GM19395 (cell line): ENCODE measurements at regions not wholly inside any gene's neighbourhood (a gene's known extent, or its start where the extent isn't known, plus 50 kb on each side); places are given as distances from the start of the nearest gene placed in this dataset.

Experiments used
- ATAC-seq: cut with Tn5 transposase; IDR thresholded peaks from one replicate; pipeline ENCODE4 v1.9.1; 2021; ENCODE audit warnings: mild to moderate bottlenecking, moderate library complexity; ENCODE audit not compliant: unreplicated experiment

DNA sequence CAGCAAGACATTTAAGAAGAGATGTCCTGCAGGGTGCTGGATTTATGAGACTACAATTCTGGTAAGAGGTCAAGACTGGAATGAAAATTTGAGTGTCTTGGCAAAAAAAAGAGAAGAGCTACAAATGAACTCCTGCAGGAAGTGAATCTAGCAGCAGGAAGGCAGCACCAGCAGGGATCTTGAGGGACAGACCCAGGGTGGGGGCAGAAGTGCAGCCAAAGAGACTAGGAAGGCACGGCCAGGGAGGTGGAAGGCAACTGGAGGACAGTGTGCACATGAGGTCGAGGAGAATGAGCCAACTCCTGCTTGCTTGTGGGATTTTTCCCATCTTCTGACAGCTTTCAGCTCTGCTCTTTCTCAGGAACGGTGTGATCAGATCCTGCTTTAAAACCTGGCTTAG is 263.2 kb downstream of the BUD13 start:
- ATAC-seq: no peak

DNA sequence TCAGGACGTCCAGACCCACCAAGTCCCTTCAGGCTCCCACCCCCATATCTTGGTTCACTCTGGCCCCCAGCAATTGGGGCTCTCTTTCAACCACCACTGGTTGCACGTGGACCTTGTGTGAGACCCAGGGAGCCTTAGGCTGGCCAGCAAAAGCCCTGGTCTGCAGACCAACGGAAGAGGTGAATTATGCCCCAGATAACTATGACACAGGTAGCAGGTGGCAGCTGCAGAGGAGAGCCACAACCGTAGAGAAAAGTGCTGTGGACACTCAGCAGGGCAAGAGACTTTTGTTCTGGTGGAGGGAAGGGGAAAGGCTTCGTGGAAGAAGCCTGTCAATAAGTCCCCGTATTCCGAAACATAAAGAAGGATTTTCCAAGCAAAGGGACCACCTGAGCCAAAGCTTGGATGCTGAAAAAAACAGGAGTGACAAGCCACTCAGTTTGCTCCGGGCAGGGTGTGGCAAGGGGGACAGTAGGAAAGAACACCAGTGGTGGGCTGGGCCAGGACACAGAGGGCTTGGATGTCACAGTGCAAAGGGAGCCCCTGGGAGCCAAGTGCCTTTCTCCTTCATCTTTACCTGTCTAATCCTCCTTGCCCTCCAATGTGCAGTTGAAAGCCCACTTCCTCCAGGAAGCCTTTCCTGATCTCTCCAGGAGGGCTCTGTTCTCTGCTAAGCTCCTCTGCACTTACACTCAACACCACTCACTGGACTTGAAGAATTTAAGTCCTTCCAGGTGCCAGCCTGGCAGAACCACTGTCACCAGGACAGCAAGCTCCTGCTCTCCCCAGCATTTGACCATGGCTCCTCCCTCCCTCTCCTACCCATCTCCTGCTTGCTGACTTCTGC is 264.7 kb downstream of the BUD13 start:
- ATAC-seq: no peak

DNA sequence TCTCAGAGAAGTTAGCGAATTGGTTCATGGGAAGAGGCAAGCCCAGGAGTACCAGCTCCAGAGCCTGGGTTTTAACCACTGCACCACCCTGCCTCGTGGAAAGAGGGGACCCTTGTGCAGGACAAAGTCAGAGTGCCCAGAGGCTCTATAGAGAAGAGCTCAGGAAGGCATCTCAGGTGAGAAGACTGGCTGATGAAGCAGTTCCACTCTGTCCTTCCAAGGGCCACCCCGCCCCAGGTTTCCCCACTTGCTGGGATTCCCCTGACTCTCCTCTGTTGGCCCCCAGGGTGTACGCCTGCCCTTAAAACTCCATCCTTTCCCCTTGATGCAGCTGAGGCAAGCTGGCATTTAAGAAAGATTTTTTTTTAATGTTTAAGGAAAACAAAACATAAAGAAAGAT is 265.8 kb downstream of the BUD13 start:
- ATAC-seq: no peak

GRCh38 chr11:116506263-116506825 is 266.4 kb downstream of the BUD13 start:
- no peak for ATAC-seq

DNA sequence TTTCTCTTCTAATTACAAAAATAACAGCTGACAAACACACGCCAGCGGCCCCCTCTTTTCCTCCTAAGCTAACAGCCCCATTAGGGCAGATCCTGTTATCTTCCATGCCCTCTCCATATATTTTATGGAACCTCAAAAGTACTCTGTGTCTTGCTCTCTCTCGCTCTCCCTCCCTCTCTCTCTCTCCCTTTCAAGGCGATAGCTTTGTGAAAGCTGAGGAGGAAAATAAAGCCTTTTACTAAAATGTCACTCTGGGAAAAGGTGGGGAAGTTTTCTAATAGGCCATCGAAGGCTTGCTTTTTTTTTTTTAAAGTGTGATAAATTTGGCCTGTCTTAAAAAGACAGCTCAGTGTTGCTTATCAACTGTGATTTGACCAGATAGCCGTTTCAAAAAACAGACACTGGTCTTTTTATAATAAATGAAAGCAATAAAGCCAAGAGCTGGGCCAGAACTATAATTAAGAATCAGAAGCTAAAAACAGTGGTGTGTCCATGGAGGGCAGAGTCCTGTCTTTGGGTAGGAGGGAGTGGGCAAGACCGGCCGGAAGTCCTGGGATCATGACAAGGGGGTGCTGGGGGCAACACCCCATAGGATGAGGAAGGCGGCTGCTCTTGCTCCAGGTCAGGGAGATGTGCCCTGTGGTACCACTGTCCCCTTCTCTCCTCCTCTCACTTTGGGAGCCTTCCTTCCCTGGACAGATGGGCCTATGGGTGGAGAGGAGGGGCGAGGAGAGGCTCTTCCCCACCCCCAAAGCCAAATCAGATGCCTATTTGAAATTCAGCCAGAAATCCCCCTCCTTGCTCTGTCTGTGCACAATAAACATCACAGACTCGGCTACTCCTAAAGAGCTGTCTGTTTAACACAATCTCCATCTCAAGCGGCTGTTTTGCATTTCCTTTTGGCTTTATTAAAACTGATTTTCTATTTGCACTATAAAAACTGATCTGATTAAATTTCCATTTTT is 267.2 kb downstream of the BUD13 start:
- no peak for ATAC-seq

DNA sequence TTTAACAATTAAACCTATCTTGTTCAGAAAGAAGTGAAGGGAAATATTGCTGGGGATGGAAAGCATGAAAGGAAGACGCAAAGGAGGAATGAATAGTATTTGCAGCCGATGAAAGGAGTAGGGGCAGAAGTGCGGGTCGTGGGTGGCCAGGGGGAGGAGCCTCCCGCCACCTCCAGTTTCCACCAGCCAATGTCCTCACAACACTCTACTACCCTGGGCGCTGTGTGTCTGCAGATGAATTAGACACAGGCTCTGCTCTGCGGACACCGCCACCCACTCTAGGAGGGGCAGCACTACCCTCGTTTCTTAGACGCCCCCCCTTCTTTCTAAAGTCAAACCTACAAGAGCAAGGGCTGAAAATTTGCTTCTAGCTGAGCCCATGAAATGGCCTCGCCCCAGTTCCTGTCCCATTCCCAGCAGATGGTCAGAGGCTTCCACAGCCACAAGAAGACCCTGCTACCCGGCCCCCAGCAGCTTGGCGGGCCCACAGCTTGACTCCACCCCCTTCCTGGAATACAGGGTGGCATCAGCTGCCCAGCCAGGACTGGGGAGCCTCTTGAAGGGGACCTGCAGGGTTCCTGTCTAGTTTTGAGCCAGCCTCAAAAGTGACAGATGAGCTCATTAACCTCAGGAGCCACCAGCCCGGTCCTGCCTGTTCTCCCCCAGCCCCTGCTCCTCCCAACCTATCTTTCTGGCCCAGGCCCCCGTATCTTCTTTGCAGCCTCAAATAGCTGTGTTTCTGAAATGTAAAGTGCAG is 268.1 kb downstream of the BUD13 start:
- ATAC-seq: no peak

DNA sequence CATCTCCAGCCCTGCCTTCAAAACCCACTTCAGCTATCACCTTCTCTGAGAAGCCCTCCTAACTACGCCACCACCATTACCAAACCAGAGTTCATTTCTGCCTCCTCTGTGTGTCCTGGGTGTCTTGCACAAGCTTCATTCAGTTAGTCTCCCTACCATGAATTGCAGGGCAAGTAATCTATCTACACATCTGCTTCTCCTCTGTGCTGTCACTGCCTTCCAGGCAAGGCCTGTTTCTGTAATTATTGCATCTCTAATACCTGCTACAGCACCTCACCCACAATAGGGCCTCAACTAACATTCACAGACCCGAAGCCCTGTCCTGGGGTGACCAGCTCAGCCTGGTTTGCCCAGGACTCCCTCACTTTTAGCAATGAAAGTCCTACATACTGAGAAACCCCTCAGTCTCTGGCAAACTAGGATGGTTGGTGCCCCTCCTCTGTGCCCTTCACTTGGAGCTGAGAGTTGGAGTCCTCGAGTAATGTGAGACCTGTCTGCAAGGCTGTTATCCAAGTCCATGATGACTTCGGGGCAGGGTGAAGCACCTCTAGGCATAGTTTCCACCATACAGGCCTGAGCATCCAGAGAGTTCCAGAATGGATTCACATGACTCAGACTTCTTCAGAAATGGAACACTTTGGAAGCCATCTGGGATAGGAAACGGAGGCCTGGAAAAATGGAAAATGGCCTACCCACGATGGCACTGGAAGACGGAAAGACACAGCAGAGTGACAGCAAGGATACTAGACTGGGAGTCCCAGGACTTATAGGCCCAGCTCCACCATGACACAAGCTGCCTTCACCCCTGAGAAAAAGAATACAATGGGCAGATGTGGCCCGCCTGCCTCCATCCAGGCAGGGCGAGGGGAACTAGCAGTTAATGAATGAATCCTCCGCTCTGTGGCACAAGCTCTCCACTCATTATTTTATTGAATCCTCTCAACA is 269.3 kb downstream of the BUD13 start:
- ATAC-seq: no peak

DNA sequence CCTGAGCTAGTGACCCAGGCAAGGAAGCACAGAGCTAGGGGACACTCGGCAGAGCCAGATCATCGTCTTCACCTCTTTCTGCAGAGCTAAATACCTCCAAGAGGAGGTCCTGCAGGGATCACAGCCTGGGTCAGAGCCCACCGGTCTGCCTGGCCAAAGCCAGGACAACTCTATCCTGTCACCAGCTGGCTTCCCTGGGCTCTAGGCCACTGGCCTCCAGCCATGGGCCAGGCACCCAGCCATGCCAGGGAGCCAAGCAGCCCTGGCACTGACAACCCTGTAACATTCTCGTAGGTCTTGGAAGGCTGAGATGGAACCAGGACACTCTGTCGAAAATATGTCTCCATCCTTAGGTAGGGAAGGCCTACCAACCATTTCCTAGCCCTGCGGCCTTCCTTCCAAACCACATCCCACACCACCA is 270.1 kb downstream of the BUD13 start:
- no peak for ATAC-seq

GRCh38 chr11:116501728-116502127 is 271.1 kb downstream of the BUD13 start:
- ATAC-seq: no peak

DNA sequence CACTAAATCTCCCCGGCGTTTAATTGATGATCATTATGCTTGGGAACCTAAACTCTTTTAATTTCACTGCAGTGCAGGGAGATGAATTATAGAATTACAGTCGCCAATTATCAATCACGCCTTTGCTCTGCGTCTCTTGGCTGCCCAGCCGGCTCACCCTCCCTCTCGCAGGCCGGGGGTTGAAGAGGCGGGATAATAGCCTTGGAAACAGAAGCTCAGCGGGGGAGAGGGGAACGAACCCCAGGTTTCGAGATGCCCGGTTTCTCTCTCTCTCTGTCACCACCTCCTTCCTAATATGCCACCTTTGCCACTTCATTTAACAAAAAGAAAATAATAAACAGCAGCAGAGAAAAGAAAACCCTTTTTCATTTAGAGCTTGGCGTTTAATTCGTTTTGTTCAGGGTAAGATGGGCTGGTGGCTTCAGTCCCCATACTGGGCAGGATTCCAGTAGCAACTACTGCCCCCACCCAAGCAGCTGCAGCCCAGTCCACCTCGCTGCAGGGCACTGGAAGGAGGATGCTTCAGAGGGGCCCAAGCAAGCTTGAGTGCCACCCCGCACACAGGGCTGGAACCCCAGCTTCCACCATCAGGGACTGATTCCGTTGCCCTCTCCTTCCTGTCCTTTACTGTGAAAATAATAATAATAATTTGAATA is 271.7 kb downstream of the BUD13 start:
- no peak for ATAC-seq

GRCh38 chr11:116500026-116500946 is 272.5 kb downstream of the BUD13 start:
- no peak for ATAC-seq

DNA sequence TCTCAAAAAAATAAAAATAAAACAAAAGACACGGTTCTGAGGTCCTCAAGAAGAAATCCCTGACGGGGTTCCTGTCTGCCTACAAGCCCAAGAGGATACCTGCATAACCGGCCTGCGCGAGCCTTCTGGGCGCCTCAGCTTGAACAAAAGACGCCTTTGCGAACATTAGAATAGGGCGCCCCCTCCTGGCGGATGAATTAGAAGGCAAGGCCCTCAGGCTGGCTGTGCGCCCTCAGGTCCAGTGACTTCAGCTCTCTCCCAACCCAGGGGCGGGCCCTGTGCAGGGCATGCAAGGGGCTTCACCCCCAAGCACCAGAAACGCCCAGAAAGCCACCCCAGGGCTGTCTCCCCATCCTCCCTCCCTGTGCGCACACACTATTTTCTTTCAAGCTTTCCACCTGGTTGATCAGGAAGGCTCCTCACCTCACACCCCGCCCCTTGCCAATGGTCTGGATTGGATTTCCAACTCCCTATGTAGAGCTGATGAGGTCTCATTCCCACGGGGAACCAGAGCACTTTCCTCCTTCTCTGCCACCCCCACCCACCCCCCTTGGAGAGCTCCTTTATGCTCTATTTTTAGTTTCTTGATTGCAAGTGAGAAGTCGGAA is 273.3 kb downstream of the BUD13 start:
- ATAC-seq: no peak

DNA sequence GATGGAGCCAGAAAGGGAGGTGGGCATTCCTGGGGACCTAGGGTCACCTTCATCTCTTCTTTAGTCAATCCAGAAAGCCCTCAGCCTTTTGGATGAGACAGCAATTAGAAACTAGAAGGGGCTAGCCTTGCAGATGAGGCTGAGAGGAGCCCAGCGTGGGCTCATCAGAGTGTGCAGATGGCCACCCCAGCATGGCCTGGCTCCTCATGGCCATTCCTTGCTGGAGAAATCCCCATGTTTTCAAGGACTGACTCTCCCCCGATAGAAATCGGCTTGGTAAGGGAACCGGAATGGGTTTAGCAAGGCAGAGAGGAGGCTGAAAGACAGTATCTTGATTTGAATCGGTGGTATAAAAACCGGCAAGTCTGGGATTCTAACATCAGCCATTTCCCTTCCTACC is 274.6 kb downstream of the BUD13 start:
- ATAC-seq: no peak

- ATAC-seq: no peak
Measured at GRCh38 chr11:116492600-116492999, 280.2 kb downstream of the BUD13 start.

DNA sequence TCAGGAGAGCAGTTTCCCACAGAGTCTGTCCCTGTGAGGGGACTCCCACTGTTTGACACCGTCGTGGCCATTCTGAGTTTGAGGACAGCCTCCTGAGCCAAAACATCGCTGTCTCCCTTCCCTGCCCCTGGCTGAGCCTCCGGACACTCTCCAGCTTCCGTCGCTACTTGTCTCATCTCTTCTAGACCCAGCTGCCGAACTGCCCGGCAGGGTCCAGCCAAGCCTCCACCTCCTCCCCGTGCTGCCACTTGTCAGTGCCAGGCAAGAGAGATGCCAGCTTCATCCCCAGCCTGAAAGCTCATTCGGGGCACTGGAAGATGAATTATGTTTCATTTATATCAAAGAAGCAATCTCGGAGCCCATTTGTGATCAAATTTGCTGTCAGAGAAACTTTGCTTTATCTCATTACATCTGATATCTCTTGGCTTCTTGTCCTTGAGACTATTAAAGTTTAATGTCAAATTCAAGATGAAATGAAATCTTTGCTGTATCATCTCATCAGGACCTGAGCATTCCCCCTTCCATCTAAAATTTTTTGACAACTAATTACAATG is 283.9 kb downstream of the BUD13 start:
- ATAC-seq: no peak

DNA sequence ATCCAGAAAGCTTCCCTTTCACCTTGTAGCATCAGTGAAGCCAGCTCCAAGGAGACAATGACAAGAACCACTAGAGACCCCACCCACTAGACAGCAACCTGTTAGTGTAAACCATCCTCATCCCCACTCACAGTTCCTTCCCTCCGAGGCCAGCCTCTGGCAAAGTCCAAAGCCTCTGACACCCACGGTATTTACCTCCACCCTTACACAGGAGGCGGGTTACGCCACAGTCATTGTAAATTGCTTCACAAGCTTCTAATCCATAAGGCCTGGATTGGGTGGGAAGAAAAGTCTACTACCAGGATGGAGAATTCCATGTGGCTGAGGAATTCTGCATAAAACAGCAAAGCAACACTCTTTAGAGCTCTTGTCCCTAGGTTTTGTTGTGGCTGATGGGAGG is 287.4 kb downstream of the BUD13 start:
- ATAC-seq: no peak

DNA sequence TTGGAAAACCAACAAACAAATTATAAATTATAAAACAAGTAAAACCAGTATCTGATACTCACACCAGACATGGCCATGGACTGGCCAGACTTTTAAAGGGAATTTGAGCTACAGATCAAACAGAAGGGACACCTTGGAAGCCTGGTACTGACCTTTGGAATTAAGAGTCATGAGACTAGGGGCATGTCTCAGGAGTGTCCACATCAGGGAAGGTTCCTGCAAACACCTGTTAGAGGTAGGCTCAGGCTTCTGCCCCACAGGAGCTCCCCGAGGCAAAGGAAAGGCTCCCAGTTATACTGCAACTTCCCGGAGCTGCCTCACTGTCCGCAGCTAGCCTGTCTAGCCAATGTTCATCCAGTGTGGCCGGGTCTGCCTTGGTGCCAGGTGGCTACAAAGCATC is 290.1 kb downstream of the BUD13 start:
- no peak for ATAC-seq
